ENCODE measurements at regions not wholly inside any gene's neighbourhood (a gene's known extent, or its start where the extent isn't known, plus 50 kb on each side); places are given as distances from the start of the nearest gene placed in this dataset.

- Mint-ChIP-seq H3K27ac (no peak overlapping the region), H3K4me1 (ENCODE audit: low read depth) (no peaks in the 10 kb centered on the region), H3K27me3 (ENCODE audit: insufficient read depth) (no peaks in the 10 kb centered on the region), H3K9me3 (no peaks in the 10 kb centered on the region), H3K36me3 (ENCODE audit: low read depth) (no peaks in the 10 kb centered on the region), H3K4me3 (no peak overlapping the region)
- no peak for DNase-seq
- TF ChIP-seq, protein P1, sequence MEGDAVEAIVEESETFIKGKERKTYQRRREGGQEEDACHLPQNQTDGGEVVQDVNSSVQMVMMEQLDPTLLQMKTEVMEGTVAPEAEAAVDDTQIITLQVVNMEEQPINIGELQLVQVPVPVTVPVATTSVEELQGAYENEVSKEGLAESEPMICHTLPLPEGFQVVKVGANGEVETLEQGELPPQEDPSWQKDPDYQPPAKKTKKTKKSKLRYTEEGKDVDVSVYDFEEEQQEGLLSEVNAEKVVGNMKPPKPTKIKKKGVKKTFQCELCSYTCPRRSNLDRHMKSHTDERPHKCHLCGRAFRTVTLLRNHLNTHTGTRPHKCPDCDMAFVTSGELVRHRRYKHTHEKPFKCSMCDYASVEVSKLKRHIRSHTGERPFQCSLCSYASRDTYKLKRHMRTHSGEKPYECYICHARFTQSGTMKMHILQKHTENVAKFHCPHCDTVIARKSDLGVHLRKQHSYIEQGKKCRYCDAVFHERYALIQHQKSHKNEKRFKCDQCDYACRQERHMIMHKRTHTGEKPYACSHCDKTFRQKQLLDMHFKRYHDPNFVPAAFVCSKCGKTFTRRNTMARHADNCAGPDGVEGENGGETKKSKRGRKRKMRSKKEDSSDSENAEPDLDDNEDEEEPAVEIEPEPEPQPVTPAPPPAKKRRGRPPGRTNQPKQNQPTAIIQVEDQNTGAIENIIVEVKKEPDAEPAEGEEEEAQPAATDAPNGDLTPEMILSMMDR (IDR thresholded peaks at IDR 0.05): no peak
Observed at GRCh38 chr7:81272176-81272575, 353.3 kb upstream of the SEMA3C start.

GRCh38 chr7:81268551-81268950, 349.7 kb upstream of the SEMA3C start:
- H3K9me3 Mint-ChIP-seq: no peaks in the 10 kb centered on the region; the same call in 1 of the 2 replicates
- H3K36me3 Mint-ChIP-seq (ENCODE audit: low read depth): no peaks in the 10 kb centered on the region
- no peaks in the 10 kb centered on the region for H3K27me3 Mint-ChIP-seq (ENCODE audit: insufficient read depth)
- DNase-seq: no peak
- no peak overlapping the region for H3K27ac Mint-ChIP-seq
- TF ChIP-seq, protein P1 (IDR thresholded peaks at IDR 0.05): no peak
- no peaks in the 10 kb centered on the region for H3K4me1 Mint-ChIP-seq (ENCODE audit: low read depth)
- H3K4me3 Mint-ChIP-seq: no peak overlapping the region

DNA sequence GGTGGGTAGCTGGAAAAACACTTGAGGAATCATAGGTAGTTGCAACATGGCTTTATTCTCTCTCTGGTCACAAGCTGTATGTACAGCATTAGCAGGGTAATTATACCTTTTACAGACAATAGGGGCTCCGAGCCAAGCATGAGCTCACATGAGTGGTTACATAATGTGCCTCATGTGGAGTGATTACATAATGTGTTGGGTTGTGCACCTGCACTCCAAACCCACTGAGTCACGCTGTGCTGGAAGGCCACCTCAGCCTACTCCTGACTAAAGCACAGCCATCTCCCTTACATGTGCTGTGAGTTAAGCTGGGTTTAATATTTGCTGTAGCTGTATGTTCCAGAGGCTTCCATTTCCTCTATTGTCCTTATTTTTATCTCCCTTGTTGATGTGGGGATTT, 348.7 kb upstream of the SEMA3C start:
- Mint-ChIP-seq H3K27ac (no peak overlapping the region), H3K9me3 (no peaks in the 10 kb centered on the region; the same call in 1 of the 2 replicates), H3K4me1 (ENCODE audit: low read depth) (no peaks in the 10 kb centered on the region), H3K4me3 (no peak overlapping the region), H3K27me3 (ENCODE audit: insufficient read depth) (no peaks in the 10 kb centered on the region), H3K36me3 (ENCODE audit: low read depth) (peaks cover under 1% of the 10 kb centered on the region; the same call in 1 of the 2 replicates)
- TF ChIP-seq, protein P1 (IDR thresholded peaks at IDR 0.05): no peak
- no peak for DNase-seq

- Mint-ChIP-seq H3K27me3 (ENCODE audit: insufficient read depth) (peaks cover 1% of the 10 kb centered on the region; the same call in 1 of the 2 replicates), H3K36me3 (ENCODE audit: low read depth) (peaks cover 22% of the 10 kb centered on the region), H3K4me1 (ENCODE audit: low read depth) (no peaks in the 10 kb centered on the region), H3K4me3 (no peak overlapping the region), H3K9me3 (peaks cover 16% of the 10 kb centered on the region), H3K27ac (no peak overlapping the region)
- TF ChIP-seq, protein P1 (IDR thresholded peaks at IDR 0.05): no peak
- DNase-seq: no peak
Observed at GRCh38 chr7:81264116-81264515, 345.3 kb upstream of the SEMA3C start.

DNA sequence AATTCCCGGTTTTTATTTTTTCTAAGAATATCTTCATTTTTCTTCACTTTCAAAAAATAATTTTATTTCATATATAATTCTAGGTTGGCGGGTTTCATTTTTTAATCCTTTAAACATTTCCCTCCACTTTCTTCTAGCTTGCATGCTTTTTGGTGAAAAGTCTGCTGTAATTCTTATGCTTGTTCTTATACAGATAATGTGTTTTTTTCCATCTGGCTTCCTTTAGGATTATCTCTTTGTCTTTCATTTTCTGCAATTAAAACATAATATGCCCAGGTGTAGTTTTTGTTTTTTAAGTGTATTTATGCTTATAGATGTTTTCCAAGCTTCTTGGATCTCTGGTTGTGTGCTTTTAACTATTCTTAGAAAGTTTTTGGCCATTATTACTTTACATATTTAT, 341.3 kb upstream of the SEMA3C start:
- H3K27ac Mint-ChIP-seq: no peak overlapping the region
- H3K36me3 Mint-ChIP-seq (ENCODE audit: low read depth): peaks cover 22% of the 10 kb centered on the region
- no peak overlapping the region for H3K4me3 Mint-ChIP-seq
- H3K4me1 Mint-ChIP-seq (ENCODE audit: low read depth): no peaks in the 10 kb centered on the region
- TF ChIP-seq, protein P1 (IDR thresholded peaks at IDR 0.05): no peak
- H3K9me3 Mint-ChIP-seq: peaks cover 18% of the 10 kb centered on the region
- no peak for DNase-seq
- H3K27me3 Mint-ChIP-seq (ENCODE audit: insufficient read depth): peaks cover 1% of the 10 kb centered on the region

- peaks cover 1% of the 10 kb centered on the region for H3K27me3 Mint-ChIP-seq (ENCODE audit: insufficient read depth)
- TF ChIP-seq, protein P1 (IDR thresholded peaks at IDR 0.05): peak; percentile 58
- H3K4me3 Mint-ChIP-seq: no peak overlapping the region
- H3K4me1 Mint-ChIP-seq (ENCODE audit: low read depth): no peaks in the 10 kb centered on the region
- peaks cover 18% of the 10 kb centered on the region for H3K9me3 Mint-ChIP-seq
- H3K36me3 Mint-ChIP-seq (ENCODE audit: low read depth): peaks cover 17% of the 10 kb centered on the region
- no peak for DNase-seq
- H3K27ac Mint-ChIP-seq: no peak overlapping the region
Observed at GRCh38 chr7:81256991-81257390, 338.1 kb upstream of the SEMA3C start.
